GM10248 (cell line): ENCODE measurements at regions not wholly inside any gene's neighbourhood (a gene's known extent, or its start where the extent isn't known, plus 50 kb on each side); places are given as distances from the start of the nearest gene placed in this dataset.
"Not testable (repeated sequence)": the region's sequence is repeated elsewhere in the genome, so short reads cannot be mapped to it uniquely, and the experiment has no call there.

Source experiments
- CTCF ChIA-PET: fragments of 300-600 bp; sonication (Branson Sonifier 250); formaldehyde crosslinking; extraction: SDS; loops from one replicate; lab custom pipeline; 2021; ENCODE audit warnings: antibody characterized with exemption; lab: Yijun Ruan, JAX
- POLR2A ChIA-PET: fragments of 350-650 bp; sonication (Branson Sonifier 250); formaldehyde crosslinking; extraction: SDS; loops from one replicate; lab custom pipeline; 2020; ENCODE audit warnings: antibody characterized with exemption; lab: Yijun Ruan, JAX
- DNase-seq: peaks from one replicate; pipeline ENCODE4 v3.0.0; 2012; ENCODE audit errors: extremely low spot score
- TF ChIP-seq, protein P1 (sequence below): IDR thresholded peaks from 2 replicates; pipeline ENCODE4 v1.5.1; 2012; ENCODE audit warnings: mild to moderate bottlenecking, low read depth; ENCODE audit errors: extremely low read depth, missing control alignments, control extremely low read depth

DNA sequence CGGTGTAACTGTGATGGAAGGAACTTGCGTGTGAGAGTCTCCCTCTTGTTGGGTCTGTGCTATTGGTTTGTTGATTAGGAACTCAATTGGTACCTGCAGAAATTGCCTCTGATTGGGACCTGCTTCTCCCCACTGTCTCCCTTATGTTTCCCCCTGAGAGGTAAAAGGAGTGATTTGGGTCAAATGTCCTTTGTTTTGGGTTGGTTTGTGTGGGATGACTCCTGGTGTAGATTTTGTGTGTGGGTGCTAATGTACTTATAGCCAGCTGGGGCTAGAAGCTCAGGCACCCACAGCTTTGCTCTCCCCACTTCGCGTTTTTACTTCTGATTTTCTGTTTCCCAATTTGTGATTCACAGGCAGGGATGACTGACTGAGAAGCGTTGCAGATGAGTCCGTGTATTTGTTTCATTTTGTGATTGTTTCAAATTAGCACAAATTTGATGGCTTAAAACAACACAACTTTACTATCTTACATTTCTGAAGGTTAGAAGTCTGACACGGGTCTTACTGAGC is 79.1 kb downstream of the UTRN start:
- TF ChIP-seq, protein P1, sequence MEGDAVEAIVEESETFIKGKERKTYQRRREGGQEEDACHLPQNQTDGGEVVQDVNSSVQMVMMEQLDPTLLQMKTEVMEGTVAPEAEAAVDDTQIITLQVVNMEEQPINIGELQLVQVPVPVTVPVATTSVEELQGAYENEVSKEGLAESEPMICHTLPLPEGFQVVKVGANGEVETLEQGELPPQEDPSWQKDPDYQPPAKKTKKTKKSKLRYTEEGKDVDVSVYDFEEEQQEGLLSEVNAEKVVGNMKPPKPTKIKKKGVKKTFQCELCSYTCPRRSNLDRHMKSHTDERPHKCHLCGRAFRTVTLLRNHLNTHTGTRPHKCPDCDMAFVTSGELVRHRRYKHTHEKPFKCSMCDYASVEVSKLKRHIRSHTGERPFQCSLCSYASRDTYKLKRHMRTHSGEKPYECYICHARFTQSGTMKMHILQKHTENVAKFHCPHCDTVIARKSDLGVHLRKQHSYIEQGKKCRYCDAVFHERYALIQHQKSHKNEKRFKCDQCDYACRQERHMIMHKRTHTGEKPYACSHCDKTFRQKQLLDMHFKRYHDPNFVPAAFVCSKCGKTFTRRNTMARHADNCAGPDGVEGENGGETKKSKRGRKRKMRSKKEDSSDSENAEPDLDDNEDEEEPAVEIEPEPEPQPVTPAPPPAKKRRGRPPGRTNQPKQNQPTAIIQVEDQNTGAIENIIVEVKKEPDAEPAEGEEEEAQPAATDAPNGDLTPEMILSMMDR, result no peak
- DNase-seq, result no peak
- ChIA-PET POLR2A (no interaction called here), CTCF (interaction anchor here (1.3 to 1.6 kb wide), 3 partner anchors 24 to 98 kb away, joined by 3 to 4 read pairs (median 3); no protein-coding TSS in a partner anchor)

DNA sequence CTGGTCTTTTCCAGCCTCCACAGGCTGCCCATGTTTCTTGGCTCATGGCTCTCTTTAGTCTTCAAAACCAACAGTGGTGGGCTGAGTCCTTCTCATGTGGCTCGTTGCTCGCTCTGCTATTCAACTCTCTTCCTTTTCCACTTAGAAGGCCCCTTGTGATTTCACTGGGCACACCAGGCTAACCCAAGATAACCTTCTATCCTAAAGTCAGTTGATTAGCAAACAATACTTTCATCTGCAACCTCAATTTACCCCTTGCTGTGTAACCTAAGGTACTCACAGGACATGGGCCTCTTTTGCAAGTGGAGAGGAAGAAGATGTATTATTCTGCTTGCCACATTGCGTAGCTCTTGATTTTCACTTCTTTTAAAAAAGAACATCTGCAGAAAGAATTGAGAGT is 79.6 kb downstream of the UTRN start:
- no peak for DNase-seq
- ChIA-PET POLR2A (no interaction called here), CTCF (interaction anchor here (1.3 to 1.6 kb wide), 3 partner anchors 24 to 98 kb away, joined by 3 to 4 read pairs (median 3); no protein-coding TSS in a partner anchor)
- TF ChIP-seq, protein P1, result no peak

DNA sequence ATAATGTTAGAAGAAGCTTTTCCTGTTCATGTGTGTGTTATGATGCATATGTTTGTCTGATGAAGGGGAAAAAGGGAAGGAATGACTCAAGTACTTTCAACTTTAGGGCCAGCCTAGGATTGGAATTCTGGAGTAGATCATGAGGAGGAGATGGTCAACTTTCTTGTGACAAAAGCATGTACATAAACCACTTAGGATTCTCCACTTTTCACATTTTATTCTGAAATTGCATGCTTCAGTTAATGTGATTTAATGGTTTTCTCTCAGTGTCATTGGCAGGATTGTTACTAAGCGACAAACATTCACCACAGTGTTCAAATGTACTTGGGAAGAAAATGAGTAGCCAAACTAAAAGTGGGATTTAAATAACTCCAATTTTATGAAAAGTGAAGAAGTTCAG is 80.1 kb downstream of the UTRN start:
- ChIA-PET CTCF (interaction anchor here (1.6 kb wide), 1 partner anchor 91 kb away, joined by 3 read pairs; no protein-coding TSS in a partner anchor), POLR2A (no interaction called here)
- DNase-seq, result no peak
- TF ChIP-seq, protein P1, result no peak

DNA sequence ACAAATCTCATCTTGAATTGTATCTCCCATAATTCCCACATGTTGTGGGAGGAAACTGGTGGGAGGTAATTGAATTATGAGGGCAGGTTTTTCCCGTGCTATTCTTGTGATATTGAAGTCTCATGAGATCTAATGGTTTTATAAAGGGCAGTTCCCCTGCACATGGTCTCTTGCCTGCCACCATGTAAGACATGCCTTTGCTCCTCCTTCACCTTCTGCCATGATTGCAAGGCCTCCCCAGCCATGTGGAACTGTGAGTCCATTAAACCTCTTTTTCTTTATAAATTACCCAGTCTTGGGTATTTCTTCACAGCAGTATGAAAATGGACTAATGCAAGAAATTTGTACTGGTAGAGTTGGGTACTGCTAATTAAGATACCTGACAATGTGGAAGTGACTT is 84.6 kb downstream of the UTRN start:
- POLR2A ChIA-PET, DNase-seq: not testable (repeated sequence)
- CTCF ChIA-PET, result interaction anchor here (1.5 to 2.4 kb wide), 2 partner anchors 8 to 9 kb away, joined by 4 to 8 read pairs; no protein-coding TSS in a partner anchor

DNA sequence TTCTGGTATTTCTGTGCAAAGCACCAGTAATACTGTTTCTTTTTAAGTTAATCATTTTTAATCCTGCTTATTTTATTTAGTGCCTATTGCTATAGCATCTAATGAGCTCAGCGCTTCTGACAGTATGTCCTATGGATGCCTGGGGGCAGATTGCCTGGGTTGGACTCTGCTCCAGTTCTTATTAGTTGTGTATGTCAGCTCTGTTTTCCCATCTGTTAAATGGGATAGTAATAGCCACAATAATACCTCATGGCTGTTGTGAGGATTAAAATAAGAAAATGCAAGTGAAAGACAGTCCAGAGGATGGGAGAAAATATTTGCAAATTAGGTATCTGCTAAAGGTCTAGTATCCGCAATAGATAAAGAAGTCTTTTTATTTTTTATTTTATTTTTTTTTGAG is 87.0 kb downstream of the UTRN start:
- TF ChIP-seq, protein P1, result no peak
- no peak for DNase-seq
- CTCF ChIA-PET, result no interaction called here
- POLR2A ChIA-PET, result no interaction called here

DNA sequence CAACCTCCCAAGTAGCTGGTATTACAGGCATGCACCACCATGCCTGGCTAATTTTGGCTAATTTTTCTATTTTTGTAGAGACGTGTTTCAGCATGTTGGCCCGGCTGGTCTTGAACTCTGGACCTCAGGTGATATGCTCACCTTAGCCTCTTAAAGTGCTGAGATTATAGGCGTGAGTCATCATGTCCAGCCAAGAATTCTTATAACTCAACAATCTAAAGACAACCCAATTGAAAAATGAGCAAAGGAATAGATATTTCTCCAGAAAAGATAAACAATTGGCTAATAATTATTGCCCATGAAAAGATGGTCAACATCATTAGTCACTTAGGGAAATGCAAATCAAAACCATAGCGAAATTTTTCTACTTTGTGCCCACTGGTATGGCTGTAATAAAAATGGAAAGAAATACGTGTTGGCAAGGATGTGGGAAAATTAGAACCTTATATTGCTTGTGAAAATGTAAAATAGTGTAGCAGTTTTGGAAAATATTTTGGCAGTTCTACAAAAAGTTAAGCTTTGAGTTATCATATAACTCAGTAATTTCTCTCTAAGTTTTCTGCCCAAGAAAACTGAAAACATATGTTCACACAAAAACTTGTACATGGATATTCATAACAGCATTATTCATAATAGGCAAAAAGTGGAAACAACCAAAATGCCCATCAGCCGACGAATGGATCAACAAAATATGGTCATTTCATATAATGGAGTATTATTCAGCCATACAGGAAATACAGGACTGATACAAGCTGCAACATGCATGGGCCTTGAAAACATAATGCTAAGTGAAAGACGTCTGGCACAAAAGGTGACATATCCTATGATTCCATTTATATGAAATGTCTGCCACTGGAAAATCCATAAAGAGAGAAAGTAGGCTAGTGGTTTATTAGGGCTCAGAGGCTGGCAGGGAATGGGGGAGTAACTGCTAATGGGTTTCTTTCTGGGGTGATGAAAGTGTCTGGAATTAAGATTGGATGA is 87.8 kb downstream of the UTRN start:
- no peak for DNase-seq
- CTCF ChIA-PET, result no interaction called here
- POLR2A ChIA-PET, result no interaction called here
- TF ChIP-seq, protein P1, result no peak

DNA sequence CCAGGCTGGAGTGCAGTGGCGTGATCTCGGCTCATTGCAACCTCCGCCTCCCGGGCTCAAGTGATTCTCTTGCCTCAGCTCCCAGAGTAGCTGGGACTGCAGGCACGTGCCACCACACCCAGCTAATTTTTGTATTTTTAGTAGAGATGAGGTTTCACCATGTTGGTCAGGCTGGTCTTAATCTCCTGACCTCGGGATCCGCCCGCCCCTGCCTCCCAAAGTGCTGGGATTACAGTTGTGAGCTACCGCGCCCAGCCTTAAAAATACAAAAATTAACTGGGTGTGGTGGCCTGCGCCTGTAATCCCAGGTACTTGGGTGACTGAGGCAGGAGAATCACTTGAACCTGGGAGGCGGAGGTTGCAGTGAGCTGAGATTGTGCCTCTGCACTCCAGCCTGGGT is 89.4 kb downstream of the UTRN start:
- DNase-seq, POLR2A ChIA-PET: not testable (repeated sequence)
- CTCF ChIA-PET, result interaction anchor here (2.0 kb wide), 1 partner anchor 11 kb away, joined by 4 read pairs; no protein-coding TSS in a partner anchor
